PC-9 (cell line): ENCODE measurements at regions not wholly inside any gene's neighbourhood (a gene's known extent, or its start where the extent isn't known, plus 50 kb on each side); places are given as distances from the start of the nearest gene placed in this dataset.

ENCODE experiments used
- BruUV-seq: library from RNA; stranded (reverse); fragments of 400-500 nt; replicated peaks from 2 replicates; lab custom pipeline; 2021; lab: Mats Ljungman, UMichigan
- CTCF ChIA-PET: fragments of 300-600 bp; sonication (Branson Sonifier 250); formaldehyde crosslinking; loops from one replicate; lab custom pipeline; 2022; ENCODE audit warnings: antibody characterized with exemption; lab: Charles Lee
- POLR2A ChIA-PET: fragments of 300-600 bp; sonication (Branson Sonifier 250); formaldehyde crosslinking; loops from one replicate; lab custom pipeline; 2022; ENCODE audit warnings: antibody characterized with exemption; ENCODE audit not compliant: unreplicated experiment; lab: Charles Lee
- DNase-seq, 2 experiments: peaks; one replicate each; pipeline versions ENCODE4 v3.0.0 to v3.0.0-alpha.2; 2015 to 2022; ENCODE audit warnings: mixed read lengths in 1 of 2
- H2AFZ ChIP-seq: fragments of 200-600 bp; sonication (generic); 2 replicates; pipeline ENCODE4 v1.8.1; 2017; ENCODE audit warnings: antibody characterized with exemption
- H3F3A ChIP-seq: fragments of 200-600 bp; sonication (generic); 2 replicates; pipeline ENCODE4 v1.8.1; 2017; ENCODE audit warnings: antibody characterized with exemption, mild to moderate bottlenecking, low read depth; ENCODE audit not compliant: insufficient read depth
- H3K27ac ChIP-seq: fragments of 200-600 bp; sonication (generic); 2 replicates; pipeline ENCODE4 v1.6.1; 2016; ENCODE audit warnings: mixed run types
- H3K27me3 ChIP-seq: fragments of 200-600 bp; sonication (generic); 2 replicates; pipeline ENCODE4 v1.6.1; 2016; ENCODE audit warnings: low read depth, mixed run types; ENCODE audit not compliant: insufficient read depth
- H3K36me3 ChIP-seq: fragments of 200-600 bp; sonication (generic); 2 replicates; pipeline ENCODE4 v1.6.1; 2016; ENCODE audit warnings: low read depth, mixed run types
- H3K4me1 ChIP-seq: fragments of 200-600 bp; sonication (generic); replicated peaks from 2 replicates; pipeline ENCODE4 v1.6.1; 2016; ENCODE audit warnings: mixed run types; ENCODE audit not compliant: insufficient read depth
- H3K4me2 ChIP-seq: fragments of 200-600 bp; sonication (generic); 2 replicates; pipeline ENCODE4 v1.6.1; 2017; ENCODE audit warnings: mixed run types
- H3K4me3 ChIP-seq: fragments of 200-600 bp; sonication (generic); 2 replicates; pipeline ENCODE4 v1.6.1; 2016; ENCODE audit warnings: mixed run types
- H3K79me2 ChIP-seq: fragments of 200-600 bp; sonication (generic); 2 replicates; pipeline ENCODE4 v1.6.1; 2017; ENCODE audit warnings: low read depth, mixed run types
- H3K9me2 ChIP-seq: fragments of 200-600 bp; sonication (generic); 2 replicates; pipeline ENCODE4 v1.8.1; 2017; ENCODE audit warnings: mild to moderate bottlenecking; ENCODE audit not compliant: insufficient read depth
- H3K9me3 ChIP-seq: fragments of 200-600 bp; sonication (generic); 2 replicates; pipeline ENCODE4 v1.8.1; 2016; ENCODE audit warnings: low read depth; ENCODE audit not compliant: insufficient read depth
- H4K20me1 ChIP-seq: fragments of 200-600 bp; sonication (generic); 2 replicates; pipeline ENCODE4 v1.8.1; 2017; ENCODE audit not compliant: insufficient read depth
- EZH2 ChIP-seq: fragments of 200-600 bp; sonication (generic); IDR thresholded peaks from 2 replicates; pipeline ENCODE4 v1.8.0; 2017; ENCODE audit warnings: antibody characterized with exemption, low read depth
- intact Hi-C: fragments of 100-400 bp; cut with micrococcal nuclease; formaldehyde crosslinking; loops from one replicate; pipeline ENCODE4 v1.10.0; 2022; ENCODE audit not compliant: unreplicated experiment
- TF ChIP-seq, protein P1 (sequence below): fragments of 200-600 bp; sonication (generic); conservative IDR thresholded peaks from 2 replicates; pipeline ENCODE4 v1.6.1; 2017; ENCODE audit warnings: mixed run types, antibody characterized with exemption, mild to moderate bottlenecking, moderate library complexity

- ChIA-PET CTCF (no interaction called here), POLR2A (no interaction called here)
- TF ChIP-seq, protein P1, sequence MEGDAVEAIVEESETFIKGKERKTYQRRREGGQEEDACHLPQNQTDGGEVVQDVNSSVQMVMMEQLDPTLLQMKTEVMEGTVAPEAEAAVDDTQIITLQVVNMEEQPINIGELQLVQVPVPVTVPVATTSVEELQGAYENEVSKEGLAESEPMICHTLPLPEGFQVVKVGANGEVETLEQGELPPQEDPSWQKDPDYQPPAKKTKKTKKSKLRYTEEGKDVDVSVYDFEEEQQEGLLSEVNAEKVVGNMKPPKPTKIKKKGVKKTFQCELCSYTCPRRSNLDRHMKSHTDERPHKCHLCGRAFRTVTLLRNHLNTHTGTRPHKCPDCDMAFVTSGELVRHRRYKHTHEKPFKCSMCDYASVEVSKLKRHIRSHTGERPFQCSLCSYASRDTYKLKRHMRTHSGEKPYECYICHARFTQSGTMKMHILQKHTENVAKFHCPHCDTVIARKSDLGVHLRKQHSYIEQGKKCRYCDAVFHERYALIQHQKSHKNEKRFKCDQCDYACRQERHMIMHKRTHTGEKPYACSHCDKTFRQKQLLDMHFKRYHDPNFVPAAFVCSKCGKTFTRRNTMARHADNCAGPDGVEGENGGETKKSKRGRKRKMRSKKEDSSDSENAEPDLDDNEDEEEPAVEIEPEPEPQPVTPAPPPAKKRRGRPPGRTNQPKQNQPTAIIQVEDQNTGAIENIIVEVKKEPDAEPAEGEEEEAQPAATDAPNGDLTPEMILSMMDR, result no peak
- no peak for TF ChIP-seq EZH2
- Histone ChIP-seq H3K4me1 (peaks cover 34% of the 10 kb centered on the region), H3K4me2 (no peak overlapping the region), H3F3A (peaks cover 19% of the 10 kb centered on the region), H3K9me3 (no peaks in the 10 kb centered on the region; the same call in 1 of the 2 replicates), H3K9me2 (no peaks in the 10 kb centered on the region), H3K79me2 (no peaks in the 10 kb centered on the region), H3K36me3 (no peaks in the 10 kb centered on the region), H3K27me3 (no peaks in the 10 kb centered on the region), H3K4me3 (no peak overlapping the region), H3K27ac (no peak overlapping the region), H2AFZ (no peak overlapping the region), H4K20me1 (no peaks in the 10 kb centered on the region)
- intact Hi-C loops, result no loop called here
- no peak for DNase-seq
- no TSS peak for BruUV-seq
Observed at GRCh38 chr6:137740091-137740755, 126.8 kb upstream of the TNFAIP3 start.

DNA sequence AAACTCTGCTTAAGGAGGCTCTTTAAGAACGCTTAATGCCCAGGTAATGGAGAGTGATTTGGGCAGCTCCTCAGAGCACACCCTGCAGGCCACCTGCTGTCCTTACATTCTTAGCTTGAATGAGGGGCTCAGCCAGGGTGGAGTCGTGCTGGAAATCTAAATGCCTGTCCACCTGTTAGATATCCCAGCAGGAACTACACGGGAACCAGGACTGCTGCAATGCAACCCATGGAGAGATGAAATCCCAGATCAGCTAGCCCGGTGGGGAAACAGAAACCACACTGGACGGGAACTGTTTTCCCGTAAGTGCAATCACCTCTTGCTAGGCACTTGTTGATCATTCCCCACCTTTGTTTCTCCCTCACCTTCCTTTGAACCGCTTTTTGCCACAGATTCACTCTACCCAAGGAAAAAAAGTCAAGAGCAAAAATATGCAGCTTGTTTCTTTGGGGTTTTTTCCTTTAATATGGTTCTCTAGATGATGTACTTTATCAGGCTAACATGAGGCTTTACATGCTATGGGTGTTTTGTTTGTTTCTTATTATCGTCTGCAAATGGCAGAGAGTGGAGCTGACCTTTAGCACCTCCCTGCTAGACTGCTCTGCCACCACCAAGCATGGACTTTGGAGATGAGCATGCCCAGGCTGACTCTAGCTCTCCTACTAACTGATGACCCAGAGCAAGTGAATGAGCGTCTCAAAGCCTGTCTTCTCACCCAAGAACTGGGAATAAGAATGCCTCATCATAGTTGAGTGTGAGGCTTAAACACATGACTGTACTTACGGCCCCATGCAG lies 125.9 kb upstream of the TNFAIP3 start:
- intact Hi-C loops, result no loop called here
- H3K27ac ChIP-seq, result no peak overlapping the region
- H3K4me1 ChIP-seq, result peaks cover 40% of the 10 kb centered on the region
- no peaks in the 10 kb centered on the region for H3K27me3 ChIP-seq
- no peak overlapping the region for H2AFZ ChIP-seq
- H3K4me3 ChIP-seq, result no peak overlapping the region
- ChIA-PET CTCF (interaction anchor here (0.5 kb wide), 1 partner anchor 23 kb away, joined by 3 read pairs; no protein-coding TSS in a partner anchor), POLR2A (no interaction called here)
- DNase-seq, result no peak
- H3K9me2 ChIP-seq, result no peaks in the 10 kb centered on the region
- H3K4me2 ChIP-seq, result no peak overlapping the region
- peaks cover 19% of the 10 kb centered on the region for H3F3A ChIP-seq
- no TSS peak for BruUV-seq
- no peak for TF ChIP-seq EZH2
- TF ChIP-seq, protein P1, result no peak
- no peaks in the 10 kb centered on the region for H4K20me1 ChIP-seq
- H3K36me3 ChIP-seq, result no peaks in the 10 kb centered on the region
- H3K79me2 ChIP-seq, result no peaks in the 10 kb centered on the region
- no peaks in the 10 kb centered on the region; the same call in 1 of the 2 replicates for H3K9me3 ChIP-seq

DNA sequence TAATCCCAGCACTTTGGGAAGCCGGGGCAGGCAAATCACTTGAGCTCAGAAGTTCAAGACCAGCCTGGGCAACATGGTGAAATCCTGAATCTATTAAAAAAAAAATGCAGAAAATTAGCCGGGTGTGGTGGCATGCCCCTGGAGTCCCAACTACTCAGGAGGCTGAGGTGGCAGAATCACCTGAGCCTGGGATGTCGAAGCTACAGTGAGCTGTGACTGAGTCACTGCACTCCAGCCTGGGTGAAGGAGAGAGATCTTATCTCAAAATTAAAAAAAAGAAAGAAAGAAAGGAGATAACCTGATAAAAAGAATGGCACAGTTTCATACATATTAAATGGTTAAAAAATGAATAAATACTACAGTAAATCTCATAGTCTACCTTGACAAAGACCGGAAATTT lies 123.6 kb upstream of the TNFAIP3 start:
- ChIA-PET CTCF (no interaction called here), POLR2A (no interaction called here)
- no peak overlapping the region for H3K4me3 ChIP-seq
- 0 out of 2 replicates have a peak overlapping the region, but pooled peaks have one; percentile 1 for H2AFZ ChIP-seq
- TF ChIP-seq EZH2, result no peak
- TF ChIP-seq, protein P1, result no peak
- peak; percentile 35 to 83 for DNase-seq
- no peaks in the 10 kb centered on the region for H3K79me2 ChIP-seq
- peak overlapping the region; percentile 41 for H3K27ac ChIP-seq
- no peaks in the 10 kb centered on the region for H3K9me2 ChIP-seq
- BruUV-seq, result no TSS peak
- no peaks in the 10 kb centered on the region for H3K27me3 ChIP-seq
- peaks cover 29% of the 10 kb centered on the region for H3K4me1 ChIP-seq
- H3F3A ChIP-seq, result peaks cover 19% of the 10 kb centered on the region
- no peaks in the 10 kb centered on the region; the same call in 1 of the 2 replicates for H3K9me3 ChIP-seq
- H3K4me2 ChIP-seq, result 0 out of 2 replicates have a peak overlapping the region, but pooled peaks have one; percentile 17
- intact Hi-C loops, result no loop called here
- no peaks in the 10 kb centered on the region for H3K36me3 ChIP-seq
- no peaks in the 10 kb centered on the region for H4K20me1 ChIP-seq
